ENCODE measurements at regions not wholly inside any gene's neighbourhood (a gene's known extent, or its start where the extent isn't known, plus 50 kb on each side); places are given as distances from the start of the nearest gene placed in this dataset.

DNA sequence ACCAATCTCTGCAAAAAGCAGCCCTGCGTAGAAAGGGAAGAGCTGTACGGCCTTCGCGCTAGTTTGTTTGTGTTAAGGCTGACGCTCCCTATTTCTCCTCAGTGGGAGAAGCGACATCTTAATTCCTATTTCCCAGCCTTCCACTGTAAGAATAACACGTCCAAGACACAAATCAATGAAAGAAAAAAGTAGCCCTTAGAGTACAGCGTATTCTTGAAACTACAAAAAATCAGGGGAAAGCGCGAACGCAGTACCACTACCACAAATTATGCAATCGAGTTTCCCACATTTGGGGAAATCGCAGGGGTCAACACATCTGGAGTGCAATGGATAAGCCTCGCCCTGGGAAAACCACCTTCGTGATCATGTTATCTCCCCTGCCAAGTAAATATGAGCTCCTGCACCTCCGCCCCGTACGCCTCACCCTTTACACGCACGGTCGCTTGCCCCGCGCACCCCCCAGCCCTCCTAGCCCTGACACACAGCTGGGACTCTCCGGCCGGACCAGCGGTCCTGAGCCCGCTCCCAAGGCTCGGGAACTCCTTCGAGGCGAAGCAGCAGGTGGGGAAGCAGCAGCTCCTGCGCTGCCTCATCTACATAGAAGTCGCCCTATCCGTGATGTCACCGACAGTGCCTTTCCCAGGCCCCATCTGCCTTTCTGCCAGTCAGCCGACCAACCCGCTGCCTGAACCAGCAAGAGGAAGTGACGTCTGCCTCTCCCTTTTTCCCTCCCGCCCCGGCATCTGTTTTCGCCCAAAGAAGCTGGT lies 94.7 kb downstream of the PPIAL4G start:
- no peak for TF ChIP-seq USF1 (IDR thresholded peaks at IDR 0.05; ENCODE audit: borderline replicate concordance, low read depth)
- TF ChIP-seq CTCF (IDR thresholded peaks at IDR 0.05) = no peak
- TF ChIP-seq MAX (IDR thresholded peaks at IDR 0.05; ENCODE audit: low read depth) = no peak
- no peak for TF ChIP-seq EP300 (IDR thresholded peaks at IDR 0.05; ENCODE audit: borderline replicate concordance in 1 of 2, low read depth in 1 of 2, low read length in 1 of 2)
- no peak for TF ChIP-seq FOXJ3 (CRISPR knock-in tag; IDR thresholded peaks at IDR 0.05)
- TF ChIP-seq RFX5 (IDR thresholded peaks at IDR 0.05; ENCODE audit: low read length) = no peak
- TF ChIP-seq RXRA (IDR thresholded peaks at IDR 0.05; ENCODE audit: borderline replicate concordance, low read depth) = no peak
- TF ChIP-seq, protein P1, sequence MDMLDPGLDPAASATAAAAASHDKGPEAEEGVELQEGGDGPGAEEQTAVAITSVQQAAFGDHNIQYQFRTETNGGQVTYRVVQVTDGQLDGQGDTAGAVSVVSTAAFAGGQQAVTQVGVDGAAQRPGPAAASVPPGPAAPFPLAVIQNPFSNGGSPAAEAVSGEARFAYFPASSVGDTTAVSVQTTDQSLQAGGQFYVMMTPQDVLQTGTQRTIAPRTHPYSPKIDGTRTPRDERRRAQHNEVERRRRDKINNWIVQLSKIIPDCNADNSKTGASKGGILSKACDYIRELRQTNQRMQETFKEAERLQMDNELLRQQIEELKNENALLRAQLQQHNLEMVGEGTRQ (IDR thresholded peaks at IDR 0.05; ENCODE audit: borderline replicate concordance, low read depth, low read length) = no peak
- no peak for TF ChIP-seq YY1 (IDR thresholded peaks at IDR 0.05; ENCODE audit: low read depth)
- no peak for TF ChIP-seq TAF1 (IDR thresholded peaks at IDR 0.05; ENCODE audit: borderline replicate concordance, low read depth, low read length)

All from SK-N-SH (cell line).